NOMO-1 treated with DMSO at 0.1 percent for 48 hours (cell line): ENCODE measurements at regions not wholly inside any gene's neighbourhood (a gene's known extent, or its start where the extent isn't known, plus 50 kb on each side); places are given as distances from the start of the nearest gene placed in this dataset.
A peak's percentile ranks its signal among the peaks of the same experiment; 100 is the strongest.

Experiments
- DNase-seq: peaks from one replicate; lab custom pipeline; 2025; ENCODE audit not compliant: unreplicated experiment; lab: John Stamatoyannopoulos, UW

DNA sequence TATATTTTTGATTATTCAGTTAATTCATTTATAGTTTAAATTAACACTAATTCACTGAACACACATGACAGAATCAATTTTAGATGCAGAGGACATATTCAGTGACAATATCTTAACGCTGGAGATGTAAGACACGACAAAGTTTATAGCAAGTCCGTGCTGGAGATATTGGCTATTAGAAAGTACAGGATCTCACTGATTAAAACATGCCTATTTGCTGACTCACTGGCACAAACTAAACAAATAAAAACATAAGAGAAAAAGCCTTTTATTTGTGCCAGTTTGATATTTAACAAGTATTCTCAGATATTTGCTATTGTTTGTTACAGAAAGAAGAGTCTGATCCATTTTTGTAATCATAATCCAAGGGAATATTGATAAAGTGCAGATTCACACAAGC lies 1122.9 kb upstream of the B3GALT2 start:
- DNase-seq: no peak

DNA sequence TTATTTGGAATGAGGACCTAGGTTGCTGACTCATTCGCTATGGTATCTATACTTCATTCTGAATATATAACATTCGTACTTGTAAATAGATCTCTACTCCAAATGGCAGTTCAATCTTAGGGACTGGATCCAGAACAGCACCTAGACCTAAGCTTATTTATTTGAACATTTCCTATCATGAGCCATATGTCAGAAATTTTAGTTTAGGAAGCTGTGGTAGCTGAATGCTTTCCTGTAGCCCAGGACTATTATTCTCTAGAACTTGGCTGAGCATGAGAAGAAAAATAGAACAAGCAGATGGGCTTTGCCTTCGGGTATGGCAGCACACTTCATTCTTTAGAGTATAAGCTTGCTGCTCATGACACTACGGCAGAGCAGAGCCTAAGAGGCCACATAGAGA lies 1114.4 kb upstream of the B3GALT2 start:
- DNase-seq: no peak

DNA sequence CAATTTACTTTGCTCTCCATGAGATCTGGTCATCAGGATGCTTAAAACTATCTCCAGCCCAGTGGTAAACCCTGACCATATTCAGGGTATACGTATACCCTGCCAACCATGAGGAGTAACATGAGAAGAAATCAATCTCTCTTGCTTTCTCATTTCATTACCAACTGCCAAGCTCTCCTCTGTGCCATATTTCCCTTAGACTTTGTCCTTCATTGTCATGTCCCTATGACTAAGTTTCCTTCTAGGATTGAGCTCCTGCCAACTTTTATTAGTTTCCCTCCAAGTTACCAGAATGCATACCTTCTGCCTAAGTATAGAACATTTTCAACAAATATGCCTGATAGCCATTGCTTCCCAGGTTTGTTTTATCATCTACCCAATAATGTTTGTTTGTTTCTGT lies 1113.9 kb upstream of the B3GALT2 start:
- DNase-seq: no peak

DNA sequence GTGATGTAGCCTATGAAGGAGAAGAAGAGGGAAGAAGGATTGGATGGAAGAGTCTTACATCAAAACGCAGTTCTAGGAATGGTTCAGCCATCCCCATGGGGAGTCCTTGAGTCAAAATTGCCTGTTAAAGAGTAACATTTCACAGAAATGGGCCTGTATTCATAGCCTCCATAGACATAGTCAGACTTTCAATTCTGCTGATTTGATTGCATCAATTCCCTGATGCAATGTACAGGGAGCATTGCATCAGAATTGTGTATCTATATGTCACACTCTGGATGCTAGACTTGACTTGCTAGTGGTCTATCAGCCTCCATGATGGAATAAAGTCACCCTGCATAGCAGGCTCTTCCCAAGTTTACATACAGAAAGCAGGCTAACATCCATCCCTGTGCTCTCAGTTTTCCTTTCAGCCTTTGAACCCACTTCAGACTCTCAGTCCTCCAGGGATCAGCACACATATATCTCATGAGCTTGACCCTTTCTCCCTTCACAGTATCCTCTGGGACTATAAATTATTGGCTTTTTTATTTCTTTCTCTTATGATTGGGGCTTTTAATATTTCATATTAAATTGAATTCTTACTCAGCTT lies 1111.7 kb upstream of the B3GALT2 start:
- peak; percentile 25 for DNase-seq

DNA sequence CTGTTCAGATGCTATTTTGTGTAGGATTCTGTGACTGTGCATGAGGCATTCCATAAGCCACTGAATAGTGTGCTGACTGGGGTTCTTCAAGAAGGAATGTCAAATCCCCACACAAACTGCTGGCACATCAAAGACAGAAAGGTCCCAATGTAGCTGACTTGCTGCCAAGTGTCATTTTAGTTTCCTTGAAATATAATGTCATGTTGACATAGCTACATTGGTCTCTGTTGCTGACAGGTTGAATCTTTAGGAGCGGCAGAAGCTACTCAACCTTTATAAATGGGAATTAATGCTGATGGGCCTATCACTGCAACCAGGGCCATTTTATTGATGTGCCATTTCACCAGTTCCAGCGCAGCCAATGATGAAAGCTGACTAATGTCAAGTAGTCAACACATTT lies 1110.7 kb upstream of the B3GALT2 start:
- no peak for DNase-seq

DNA sequence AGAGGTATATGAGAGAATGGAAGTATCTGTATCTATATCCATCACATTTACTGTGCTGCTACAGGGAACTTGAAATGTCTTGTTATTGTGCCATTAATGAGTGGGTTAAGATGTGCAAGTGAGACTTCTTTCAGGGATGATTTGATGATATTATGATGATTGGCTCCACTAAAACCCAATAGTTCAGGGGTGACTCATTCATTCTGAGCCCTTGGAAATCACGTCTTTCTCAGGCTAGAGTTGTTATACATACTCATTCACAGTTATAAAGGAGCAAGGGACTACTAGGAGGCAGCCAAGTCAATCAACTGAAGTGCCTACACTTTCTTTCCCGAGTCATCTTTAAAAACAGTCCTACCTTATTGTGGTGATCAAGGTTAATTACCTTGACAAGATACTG lies 1109.8 kb upstream of the B3GALT2 start:
- DNase-seq: no peak

DNA sequence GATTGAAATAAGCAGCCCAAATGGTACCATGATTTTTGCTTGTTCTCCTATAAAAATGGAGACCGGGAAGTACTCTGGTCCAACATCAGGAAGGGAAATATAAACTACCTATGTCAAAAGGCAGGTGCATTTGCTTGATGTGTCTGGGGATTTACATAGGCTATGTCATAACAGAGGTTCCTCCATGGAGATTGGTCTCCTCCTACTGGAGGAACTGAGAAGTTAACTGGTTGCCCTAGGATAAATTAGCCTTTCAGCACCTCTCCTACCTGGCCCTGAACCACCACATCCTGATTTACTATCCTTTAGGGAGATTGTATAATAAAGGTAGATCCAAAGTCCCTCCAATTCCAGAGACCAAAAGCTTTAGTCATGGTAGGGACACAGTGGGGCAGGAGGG lies 1109.3 kb upstream of the B3GALT2 start:
- peak; percentile 22 for DNase-seq

DNA sequence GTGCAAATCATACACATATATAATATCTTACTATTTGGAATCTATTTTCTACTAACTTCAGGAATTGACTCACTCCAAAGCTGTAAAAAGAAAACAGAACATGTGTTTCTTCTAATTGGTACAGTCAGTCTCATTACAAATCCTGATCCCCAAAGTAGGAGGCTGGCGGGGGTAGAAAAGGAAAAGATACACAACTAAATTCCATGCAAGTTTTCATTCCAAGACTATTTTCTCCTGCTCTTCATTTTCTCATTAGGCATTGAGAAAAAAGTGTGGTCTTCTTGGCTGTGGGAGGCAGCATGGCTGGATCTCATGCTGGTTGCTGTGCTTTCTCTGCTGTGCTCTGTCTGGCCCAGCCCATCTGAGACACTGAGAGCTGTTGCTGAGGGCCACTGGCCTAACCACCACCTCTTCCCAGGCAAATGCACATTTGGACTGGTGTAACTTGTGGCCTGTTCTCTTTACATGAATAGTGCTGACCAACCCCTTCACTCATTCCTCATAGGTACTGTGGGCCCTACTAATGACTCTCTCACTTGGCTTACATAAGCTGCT lies 1107.5 kb upstream of the B3GALT2 start:
- no peak for DNase-seq

DNA sequence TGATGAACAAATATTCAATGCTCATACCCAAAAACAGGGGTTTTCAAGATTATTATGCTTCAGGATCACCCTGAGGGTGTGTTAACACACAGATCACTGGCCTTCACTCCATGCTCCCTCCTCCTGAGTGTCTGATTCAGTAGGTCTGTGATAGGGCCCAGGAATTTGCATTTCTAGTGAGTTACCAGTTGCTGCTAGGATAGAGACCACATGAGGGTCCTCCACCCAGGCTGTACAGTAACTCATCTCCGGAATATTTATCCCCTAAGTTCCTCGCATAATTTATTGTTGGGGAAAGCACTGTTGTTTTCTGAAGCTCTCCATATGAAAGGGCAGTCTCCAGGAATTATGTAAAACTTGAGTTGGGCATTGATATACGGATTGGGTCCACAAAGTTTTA lies 1106.6 kb upstream of the B3GALT2 start:
- DNase-seq: no peak

DNA sequence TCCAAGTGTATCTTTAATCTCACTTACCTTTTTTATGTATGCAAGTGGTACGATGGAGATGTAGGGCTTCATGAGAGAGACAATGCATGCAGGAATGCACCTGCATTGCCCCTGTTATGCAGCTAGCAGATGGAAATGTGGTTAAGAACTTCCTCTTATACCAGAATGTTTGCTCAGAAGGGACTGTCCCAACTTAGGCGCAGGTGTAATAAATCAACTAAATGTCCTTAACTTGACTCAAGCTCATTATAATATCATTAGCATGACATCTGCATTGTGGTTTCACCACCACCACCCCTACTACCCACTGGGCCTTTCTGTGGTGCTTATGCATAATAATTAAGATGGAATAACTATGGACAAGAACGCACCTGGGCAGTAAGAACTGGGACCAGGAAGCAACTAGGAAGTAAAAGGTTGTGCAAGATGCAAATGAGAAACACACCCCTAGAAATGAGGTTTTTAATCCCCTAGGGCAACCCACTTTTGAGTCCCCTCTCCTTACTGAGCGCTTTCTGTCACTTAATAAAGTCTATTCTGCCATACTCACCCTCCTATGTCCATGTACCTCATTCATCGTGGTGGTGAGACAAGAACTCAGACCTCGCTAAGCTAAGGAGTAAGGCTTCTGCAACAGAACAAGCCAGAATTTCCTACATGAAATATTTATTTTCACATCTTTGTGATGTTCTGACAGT lies 1103.3 kb upstream of the B3GALT2 start:
- DNase-seq: peak; percentile 86

DNA sequence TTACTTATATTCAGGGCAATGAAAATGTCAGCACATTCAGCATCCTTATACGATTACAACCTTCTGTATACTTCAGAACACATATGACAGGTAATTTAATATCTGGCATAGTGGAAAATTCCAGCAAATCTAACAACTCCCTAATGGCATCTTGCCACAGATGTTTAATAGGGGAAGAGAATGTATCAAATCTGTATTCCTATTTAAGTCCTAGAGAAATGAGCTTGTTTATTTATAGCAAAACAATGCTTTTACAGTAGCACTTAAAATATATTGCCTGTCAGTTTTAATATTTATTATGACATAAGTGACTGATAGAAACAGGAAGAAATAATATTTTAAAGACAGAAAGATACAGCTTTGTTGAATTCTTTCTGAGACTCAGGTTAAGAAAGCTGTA lies 1101.8 kb upstream of the B3GALT2 start:
- DNase-seq: no peak

DNA sequence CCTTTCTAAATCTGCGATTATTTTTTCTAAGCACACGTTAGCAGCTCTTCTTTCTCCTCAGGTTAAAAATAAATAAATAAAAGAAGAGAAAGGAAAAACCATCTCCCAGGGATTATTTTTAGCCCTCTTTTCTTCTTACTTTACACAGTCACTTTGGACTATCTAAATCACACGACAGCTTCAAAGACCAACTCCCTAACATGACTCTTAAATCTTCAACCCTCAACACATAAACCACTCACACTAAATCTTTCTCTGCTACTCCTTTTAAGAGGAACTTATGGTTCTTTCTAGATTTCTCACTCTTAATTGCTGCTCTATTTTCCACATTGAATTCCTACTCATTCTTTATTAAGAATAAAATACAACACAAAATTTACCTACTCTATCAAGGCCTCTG lies 1095.0 kb upstream of the B3GALT2 start:
- DNase-seq: peak; percentile 83

DNA sequence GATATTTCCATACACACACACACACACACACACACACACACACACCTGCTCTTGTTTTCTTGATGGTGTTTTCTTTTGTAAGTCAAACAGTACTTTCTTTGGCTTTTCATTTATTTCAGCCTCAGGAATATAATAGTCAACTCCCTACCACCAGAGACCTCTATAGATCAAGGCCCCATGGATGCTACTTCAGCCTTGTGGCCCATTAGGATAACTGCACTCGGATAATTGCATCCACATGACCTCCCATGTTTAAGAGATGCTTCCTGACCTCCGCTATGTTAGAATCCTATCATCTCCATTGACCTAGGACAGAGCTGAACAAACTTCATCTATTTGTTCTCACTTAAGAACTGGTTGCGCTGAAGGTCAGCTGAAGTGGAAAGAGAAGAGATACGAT lies 1094.0 kb upstream of the B3GALT2 start:
- no peak for DNase-seq

DNA sequence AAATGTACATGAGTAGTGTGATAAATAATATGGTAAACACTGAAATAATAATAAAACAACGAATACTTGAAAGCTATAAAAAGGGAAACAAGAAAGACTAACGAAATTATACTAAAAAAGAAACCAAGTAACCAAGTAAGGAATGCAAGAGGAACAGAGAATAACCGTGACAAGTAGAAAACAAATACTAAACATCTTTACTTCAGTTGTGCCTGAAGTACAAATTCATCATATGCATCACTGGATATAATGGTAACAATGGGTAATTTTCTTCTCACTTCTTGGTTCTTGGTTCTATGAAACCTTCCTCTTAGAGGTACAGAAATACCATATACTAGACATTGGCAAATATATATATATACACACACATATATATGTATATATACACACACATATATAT lies 1093.6 kb upstream of the B3GALT2 start:
- DNase-seq: no peak

DNA sequence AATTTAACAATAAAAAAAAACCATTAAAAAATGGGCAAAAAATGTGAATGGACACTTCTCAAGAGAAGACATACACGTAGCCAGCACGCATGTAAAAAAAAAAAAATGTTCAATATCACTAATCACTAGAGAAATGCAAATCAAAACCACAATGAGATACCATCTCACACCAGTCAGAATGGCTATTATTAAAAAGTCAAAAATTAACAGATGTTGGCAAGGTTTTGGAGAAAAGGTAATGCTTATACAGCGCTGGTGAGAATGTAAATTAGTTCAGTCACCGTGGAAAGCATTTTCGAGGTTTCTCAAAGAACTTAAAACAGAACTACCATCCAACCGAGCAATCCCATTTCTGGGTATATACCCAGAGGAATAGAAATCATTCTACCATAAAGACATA lies 1091.5 kb upstream of the B3GALT2 start:
- no peak for DNase-seq

DNA sequence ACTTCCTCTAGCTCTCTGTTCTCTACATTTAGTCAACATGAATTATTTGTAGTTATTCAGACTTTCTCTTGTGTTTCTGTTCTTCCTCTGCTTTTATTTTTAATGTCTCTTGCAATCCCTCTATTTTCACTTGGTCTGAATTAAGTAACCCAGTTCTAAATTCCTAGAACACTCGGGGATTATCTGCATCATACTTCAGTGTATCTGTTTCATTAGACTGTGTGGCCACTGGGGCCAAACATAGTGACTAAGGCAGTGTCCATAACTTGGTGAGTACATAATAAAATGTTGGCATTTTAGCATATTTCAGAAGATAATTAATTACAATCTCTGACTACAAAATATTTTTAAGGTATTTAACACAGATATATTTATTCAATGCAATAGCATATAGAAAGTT lies 1087.2 kb upstream of the B3GALT2 start:
- DNase-seq: no peak

DNA sequence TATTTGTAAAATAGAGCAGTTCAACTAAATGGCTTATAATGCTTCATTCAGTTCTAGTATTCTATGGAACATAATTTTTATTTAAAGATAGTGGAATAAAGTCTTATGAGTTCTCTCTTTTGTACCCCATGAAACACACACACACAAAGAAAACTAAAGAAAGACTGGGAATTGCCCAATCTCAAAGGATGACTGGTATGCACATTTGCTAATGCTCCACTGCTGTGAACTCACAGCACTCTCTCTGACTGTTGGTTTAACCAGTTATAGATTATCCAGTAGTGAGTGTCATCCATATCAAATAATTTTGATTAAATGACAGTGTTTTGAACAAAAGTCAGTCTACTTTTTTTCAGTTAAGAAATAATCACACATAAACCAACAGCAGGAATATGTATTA lies 1082.4 kb upstream of the B3GALT2 start:
- DNase-seq: no peak

DNA sequence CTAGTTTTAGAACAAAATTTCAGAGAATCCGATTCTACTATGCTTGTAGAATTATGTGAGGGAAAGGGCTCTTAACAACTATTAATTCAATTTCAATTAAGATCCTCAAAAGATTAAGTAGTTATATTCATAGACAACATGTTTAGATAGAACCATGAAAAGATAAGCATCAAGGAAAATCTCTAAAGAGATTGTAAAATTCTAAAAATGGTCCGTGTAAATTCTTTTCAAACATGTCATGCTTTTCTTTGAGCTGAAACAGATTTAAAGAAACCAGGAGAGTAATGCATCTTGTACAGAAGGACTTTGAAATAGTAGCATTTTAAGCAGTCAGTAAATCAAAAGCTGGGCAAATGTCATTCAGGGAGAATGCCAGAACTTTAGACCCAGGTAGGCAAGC lies 1080.6 kb upstream of the B3GALT2 start:
- no peak for DNase-seq

DNA sequence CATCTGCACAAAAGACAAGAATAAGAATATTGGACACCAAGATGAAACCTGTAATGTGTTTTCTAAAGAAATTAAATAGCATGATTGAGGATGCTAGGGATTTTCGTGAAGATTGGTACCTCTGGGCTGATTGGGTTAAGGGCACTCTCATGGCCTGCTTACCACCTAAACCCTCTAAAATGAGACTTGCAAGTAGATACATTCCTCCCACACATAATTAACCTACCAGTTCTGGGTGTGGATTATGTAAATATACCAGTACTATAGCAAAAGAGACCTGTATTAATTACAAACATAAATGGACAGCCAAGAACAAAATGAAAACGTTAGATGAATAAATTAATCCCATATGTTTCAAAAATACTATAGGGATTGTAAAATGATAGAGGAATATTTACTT lies 1069.6 kb upstream of the B3GALT2 start:
- DNase-seq: no peak

DNA sequence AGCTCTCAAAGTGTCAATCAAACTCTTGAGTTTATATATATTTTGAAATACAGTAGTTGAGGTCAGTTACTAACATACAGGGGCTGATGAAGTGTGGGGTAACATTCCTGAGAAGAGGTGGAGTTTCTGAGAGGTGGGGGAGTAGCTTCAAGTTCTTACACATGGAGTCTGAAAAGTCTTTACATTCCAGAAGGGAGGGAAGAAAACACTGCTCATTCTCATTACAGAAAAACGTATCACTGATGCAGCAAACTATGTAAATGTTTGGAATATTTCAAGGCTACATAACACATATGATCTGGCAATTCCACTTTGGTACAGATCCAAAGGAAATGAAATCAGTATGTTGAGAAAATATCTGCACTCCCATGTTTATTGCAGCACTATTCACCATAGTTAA lies 1065.8 kb upstream of the B3GALT2 start:
- no peak for DNase-seq

DNA sequence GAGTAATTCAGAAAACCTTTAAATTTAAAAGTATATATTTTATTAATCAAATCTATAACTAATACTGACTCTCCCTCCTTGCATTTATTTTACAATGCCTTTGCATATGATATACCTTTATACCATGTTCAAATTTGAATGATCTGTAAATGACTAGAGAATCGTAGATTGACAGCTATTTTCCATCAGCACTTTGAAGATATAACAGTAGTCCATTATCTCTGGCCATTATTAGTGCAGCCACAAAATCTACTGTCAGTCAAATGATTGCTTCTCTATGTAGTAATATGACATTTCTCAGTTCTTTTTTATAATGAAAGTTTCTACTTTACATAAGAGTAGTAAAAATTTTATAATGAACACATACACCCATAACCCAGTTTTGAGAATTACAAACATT lies 1054.8 kb upstream of the B3GALT2 start:
- no peak for DNase-seq

DNA sequence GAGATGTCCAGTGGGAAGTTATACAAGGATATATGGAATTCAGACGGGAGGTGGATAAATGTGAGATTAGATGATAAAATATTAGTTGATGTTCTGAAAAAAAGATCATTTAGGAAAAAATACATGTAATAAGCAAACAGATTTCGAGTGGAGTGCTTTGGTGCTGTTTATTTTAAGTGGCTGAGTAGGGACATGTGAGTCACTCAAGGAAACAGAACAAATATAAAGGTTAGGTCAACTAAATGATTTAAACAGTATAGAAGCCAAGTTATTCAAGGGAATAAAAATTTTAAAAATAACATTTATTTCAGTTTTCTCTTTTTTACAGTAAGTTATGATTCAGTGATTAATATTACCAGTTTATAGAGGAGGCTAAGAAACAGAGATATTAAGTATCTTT lies 1046.7 kb upstream of the B3GALT2 start:
- no peak for DNase-seq
